ENCODE measurements at regions not wholly inside any gene's neighbourhood (a gene's known extent, or its start where the extent isn't known, plus 50 kb on each side); places are given as distances from the start of the nearest gene placed in this dataset.
A peak's percentile ranks its signal among the peaks of the same experiment; 100 is the strongest.
"Not testable (repeated sequence)": the region's sequence is repeated elsewhere in the genome, so short reads cannot be mapped to it uniquely, and the experiment has no call there.

- no peak for DNase-seq (ENCODE audit: low read depth)
Measured at GRCh38 chr1:182203191-182203875, 141.8 kb upstream of the ZNF648 start.

GRCh38 chr1:182201490-182201889 is 140.0 kb upstream of the ZNF648 start:
- DNase-seq (ENCODE audit: low read depth), result peak; percentile 36
- peaks cover 44% of the 10 kb centered on the region for H3K4me1 ChIP-seq (ENCODE audit: control insufficient read depth, insufficient read depth, low read length)
- H3K9me3 ChIP-seq (ENCODE audit: control insufficient read depth, low read length); H3K36me3 ChIP-seq (ENCODE audit: control insufficient read depth, insufficient read depth, low read length, severe bottlenecking); H3K4me3 ChIP-seq (ENCODE audit: low read length); H3K27me3 ChIP-seq (replicated peaks; ENCODE audit: control insufficient read depth, insufficient read depth, low read length); H3K9ac ChIP-seq (ENCODE audit: low read length): not testable (repeated sequence)

More at GRCh38 chr1:182203191-182203875, 141.8 kb upstream of the ZNF648 start:
- no peaks in the 10 kb centered on the region for H3K36me3 ChIP-seq (ENCODE audit: control insufficient read depth, insufficient read depth, low read length, severe bottlenecking)
- H3K4me3 ChIP-seq (ENCODE audit: low read length), result no peak overlapping the region
- H3K4me1 ChIP-seq (ENCODE audit: control insufficient read depth, insufficient read depth, low read length), result peaks cover 44% of the 10 kb centered on the region
- no peaks in the 10 kb centered on the region for H3K27me3 ChIP-seq (replicated peaks; ENCODE audit: control insufficient read depth, insufficient read depth, low read length)
- H3K9me3 ChIP-seq (ENCODE audit: control insufficient read depth, low read length), result no peaks in the 10 kb centered on the region
- H3K9ac ChIP-seq (ENCODE audit: low read length), result no peak overlapping the region

GRCh38 chr1:182200025-182200812 is 138.7 kb upstream of the ZNF648 start:
- Histone ChIP-seq H3K9me3 (ENCODE audit: control insufficient read depth, low read length) (no peaks in the 10 kb centered on the region), H3K27me3 (replicated peaks; ENCODE audit: control insufficient read depth, insufficient read depth, low read length) (no peaks in the 10 kb centered on the region), H3K4me3 (ENCODE audit: low read length) (no peak overlapping the region), H3K9ac (ENCODE audit: low read length) (no peak overlapping the region), H3K4me1 (ENCODE audit: control insufficient read depth, insufficient read depth, low read length) (peaks cover 38% of the 10 kb centered on the region), H3K36me3 (ENCODE audit: control insufficient read depth, insufficient read depth, low read length, severe bottlenecking) (no peaks in the 10 kb centered on the region)
- DNase-seq (ENCODE audit: low read depth), result no peak

GRCh38 chr1:182198006-182198605 is 136.6 kb upstream of the ZNF648 start:
- peak; percentile 60 for DNase-seq (ENCODE audit: low read depth)
- H3K4me3 ChIP-seq (ENCODE audit: low read length), result peak overlapping the region; percentile 2
- peaks cover 50% of the 10 kb centered on the region for H3K4me1 ChIP-seq (ENCODE audit: control insufficient read depth, insufficient read depth, low read length)

GRCh38 chr1:182196897-182197870 is 135.7 kb upstream of the ZNF648 start:
- H3K4me1 ChIP-seq (ENCODE audit: control insufficient read depth, insufficient read depth, low read length), result peaks cover 59% of the 10 kb centered on the region
- no peaks in the 10 kb centered on the region for H3K27me3 ChIP-seq (replicated peaks; ENCODE audit: control insufficient read depth, insufficient read depth, low read length)
- peak; percentile 86 for DNase-seq (ENCODE audit: low read depth)
- no peaks in the 10 kb centered on the region for H3K36me3 ChIP-seq (ENCODE audit: control insufficient read depth, insufficient read depth, low read length, severe bottlenecking)
- H3K9me3 ChIP-seq (ENCODE audit: control insufficient read depth, low read length), result no peaks in the 10 kb centered on the region
- peak overlapping the region; percentile 22 for H3K4me3 ChIP-seq (ENCODE audit: low read length)
- peak overlapping the region; percentile 73 for H3K9ac ChIP-seq (ENCODE audit: low read length)

More at GRCh38 chr1:182198006-182198605, 136.6 kb upstream of the ZNF648 start:
- Histone ChIP-seq H3K9me3 (ENCODE audit: control insufficient read depth, low read length) (no peaks in the 10 kb centered on the region), H3K27me3 (replicated peaks; ENCODE audit: control insufficient read depth, insufficient read depth, low read length) (no peaks in the 10 kb centered on the region), H3K9ac (ENCODE audit: low read length) (peak overlapping the region; percentile 38), H3K36me3 (ENCODE audit: control insufficient read depth, insufficient read depth, low read length, severe bottlenecking) (no peaks in the 10 kb centered on the region)

GRCh38 chr1:182195733-182196132 is 134.2 kb upstream of the ZNF648 start:
- Histone ChIP-seq H3K27me3 (replicated peaks; ENCODE audit: control insufficient read depth, insufficient read depth, low read length) (no peaks in the 10 kb centered on the region), H3K9me3 (ENCODE audit: control insufficient read depth, low read length) (no peaks in the 10 kb centered on the region), H3K4me1 (ENCODE audit: control insufficient read depth, insufficient read depth, low read length) (peaks cover 69% of the 10 kb centered on the region), H3K36me3 (ENCODE audit: control insufficient read depth, insufficient read depth, low read length, severe bottlenecking) (no peaks in the 10 kb centered on the region), H3K9ac (ENCODE audit: low read length) (no peak overlapping the region), H3K4me3 (ENCODE audit: low read length) (no peak overlapping the region)
- DNase-seq (ENCODE audit: low read depth), result no peak

- H3K4me3 ChIP-seq (ENCODE audit: low read length), result no peak overlapping the region
- H3K36me3 ChIP-seq (ENCODE audit: control insufficient read depth, insufficient read depth, low read length, severe bottlenecking), result no peaks in the 10 kb centered on the region
- no peaks in the 10 kb centered on the region for H3K27me3 ChIP-seq (replicated peaks; ENCODE audit: control insufficient read depth, insufficient read depth, low read length)
- H3K4me1 ChIP-seq (ENCODE audit: control insufficient read depth, insufficient read depth, low read length), result peaks cover 64% of the 10 kb centered on the region
- H3K9ac ChIP-seq (ENCODE audit: low read length), result no peak overlapping the region
- peak; percentile 93 for DNase-seq (ENCODE audit: low read depth)
- no peaks in the 10 kb centered on the region for H3K9me3 ChIP-seq (ENCODE audit: control insufficient read depth, low read length)
Measured at GRCh38 chr1:182193908-182194550, 132.5 kb upstream of the ZNF648 start.

- Histone ChIP-seq H3K4me3 (ENCODE audit: low read length) (no peak overlapping the region), H3K9ac (ENCODE audit: low read length) (no peak overlapping the region), H3K4me1 (ENCODE audit: control insufficient read depth, insufficient read depth, low read length) (peaks cover 56% of the 10 kb centered on the region), H3K27me3 (replicated peaks; ENCODE audit: control insufficient read depth, insufficient read depth, low read length) (no peaks in the 10 kb centered on the region), H3K36me3 (ENCODE audit: control insufficient read depth, insufficient read depth, low read length, severe bottlenecking) (no peaks in the 10 kb centered on the region), H3K9me3 (ENCODE audit: control insufficient read depth, low read length) (no peaks in the 10 kb centered on the region)
- no peak for DNase-seq (ENCODE audit: low read depth)
Measured at GRCh38 chr1:182192966-182193365, 131.5 kb upstream of the ZNF648 start.

GRCh38 chr1:182192215-182192614 is 130.7 kb upstream of the ZNF648 start:
- H3K36me3 ChIP-seq (ENCODE audit: control insufficient read depth, insufficient read depth, low read length, severe bottlenecking), result no peaks in the 10 kb centered on the region

GRCh38 chr1:182191381-182192115 is 130.0 kb upstream of the ZNF648 start:
- DNase-seq (ENCODE audit: low read depth), result no peak
- Histone ChIP-seq H3K36me3 (ENCODE audit: control insufficient read depth, insufficient read depth, low read length, severe bottlenecking) (no peaks in the 10 kb centered on the region), H3K9me3 (ENCODE audit: control insufficient read depth, low read length) (no peaks in the 10 kb centered on the region), H3K4me1 (ENCODE audit: control insufficient read depth, insufficient read depth, low read length) (peaks cover 46% of the 10 kb centered on the region), H3K9ac (ENCODE audit: low read length) (no peak overlapping the region), H3K4me3 (ENCODE audit: low read length) (no peak overlapping the region), H3K27me3 (replicated peaks; ENCODE audit: control insufficient read depth, insufficient read depth, low read length) (no peaks in the 10 kb centered on the region)

More at GRCh38 chr1:182192215-182192614, 130.7 kb upstream of the ZNF648 start:
- Histone ChIP-seq H3K4me3 (ENCODE audit: low read length) (no peak overlapping the region), H3K27me3 (replicated peaks; ENCODE audit: control insufficient read depth, insufficient read depth, low read length) (no peaks in the 10 kb centered on the region), H3K4me1 (ENCODE audit: control insufficient read depth, insufficient read depth, low read length) (peaks cover 48% of the 10 kb centered on the region), H3K9ac (ENCODE audit: low read length) (no peak overlapping the region), H3K9me3 (ENCODE audit: control insufficient read depth, low read length) (no peaks in the 10 kb centered on the region)
- DNase-seq (ENCODE audit: low read depth), result no peak

All from adipocyte (in vitro differentiated cells).